ENCODE measurements at regions not wholly inside any gene's neighbourhood (a gene's known extent, or its start where the extent isn't known, plus 50 kb on each side); places are given as distances from the start of the nearest gene placed in this dataset.

- Histone ChIP-seq H3K9ac (replicated peaks; ENCODE audit: extremely low read depth, insufficient read depth, low read length) (no peak overlapping the region), H3K27me3 (ENCODE audit: control insufficient read depth in 2 of 2, insufficient read depth in 2 of 2, low read length in 2 of 2) (peaks cover 0 to under 1% of the 10 kb centered on the region in 2 experiments), H2AFZ (ENCODE audit: low read depth, low read length) (no peak overlapping the region), H3K4me3 (replicated peaks in 1 of 3; ENCODE audit: insufficient read depth in 1 of 3, low read depth in 1 of 3, low read length in 3 of 3) (no peak overlapping the region), H3K9me3 (replicated peaks; ENCODE audit: control insufficient read depth, insufficient read depth, low read length) (no peaks in the 10 kb centered on the region), H3K79me2 (ENCODE audit: control insufficient read depth, insufficient read depth, low read length) (no peaks in the 10 kb centered on the region), H3K4me1 (ENCODE audit: control insufficient read depth, extremely low read depth, insufficient read depth, low read length) (peaks cover 7% of the 10 kb centered on the region), H3K4me2 (ENCODE audit: insufficient read depth, low read length) (no peak overlapping the region), H3K27ac (ENCODE audit: insufficient read depth, low read depth, low read length) (no peak overlapping the region), H4K20me1 (replicated peaks; ENCODE audit: control insufficient read depth, extremely low read depth, insufficient read depth, low read length) (no peaks in the 10 kb centered on the region), H3K9me1 (replicated peaks; ENCODE audit: control insufficient read depth, extremely low read depth, insufficient read depth, low read length) (no peaks in the 10 kb centered on the region), H3K36me3 (ENCODE audit: control insufficient read depth in 2 of 2, extremely low read depth in 1 of 2, insufficient read depth in 2 of 2, low read length in 2 of 2) (no peaks in the 10 kb centered on the region)
- intact Hi-C loops (cut with micrococcal nuclease) (no loop called here), dilution Hi-C loops (cut with MboI; ENCODE audit: extremely low pct_ligation_motif_present, low sequenced_read_pairs) (no loop called here)
- CTCF ChIA-PET: interaction anchor here (1.5 kb wide), 1 partner anchor 220 kb away, joined by 3 read pairs; no protein-coding TSS in a partner anchor
- no TSS peak for BruUV-seq (replicated peaks)
- TF ChIP-seq POLR2AphosphoS5 (IDR thresholded peaks at IDR 0.05; ENCODE audit: insufficient read depth, low read depth, low read length) (no peak), EZH2 (IDR thresholded peaks at IDR 0.05; ENCODE audit: borderline replicate concordance, low read depth, low read length, severe bottlenecking) (no peak), MAX (IDR thresholded peaks at IDR 0.05; ENCODE audit: insufficient read depth, insufficient read length) (no peak), GATA2 (IDR thresholded peaks at IDR 0.05; ENCODE audit: insufficient read depth, insufficient read length, low read depth, low read length) (no peak), JUN (IDR thresholded peaks at IDR 0.05; ENCODE audit: borderline replicate concordance, insufficient read depth, insufficient read length, low read depth) (no peak), FOS (IDR thresholded peaks at IDR 0.05; ENCODE audit: borderline replicate concordance, insufficient read depth, low read length) (no peak), MYC (IDR thresholded peaks at IDR 0.05; ENCODE audit: low read depth, low read length) (no peak), CTCF (IDR thresholded peaks at IDR 0.05; ENCODE audit: extremely low read depth in 1 of 2, insufficient read depth in 1 of 2, low read depth in 1 of 2, low read length in 2 of 2) (no peak), POLR2A (IDR thresholded peaks at IDR 0.05; ENCODE audit: low read depth, low read length) (no peak)
- no peak for FAIRE-seq
- POLR2A ChIA-PET: no interaction called here
- no peak for DNase-seq (ENCODE audit: low read depth, low spot score)
Measured at GRCh38 chr6:167705211-167705750, 121.4 kb upstream of the AFDN start.

Measured in endothelial cell of umbilical vein (primary cell).